ENCODE measurements at regions not wholly inside any gene's neighbourhood (a gene's known extent, or its start where the extent isn't known, plus 50 kb on each side); places are given as distances from the start of the nearest gene placed in this dataset.

DNA sequence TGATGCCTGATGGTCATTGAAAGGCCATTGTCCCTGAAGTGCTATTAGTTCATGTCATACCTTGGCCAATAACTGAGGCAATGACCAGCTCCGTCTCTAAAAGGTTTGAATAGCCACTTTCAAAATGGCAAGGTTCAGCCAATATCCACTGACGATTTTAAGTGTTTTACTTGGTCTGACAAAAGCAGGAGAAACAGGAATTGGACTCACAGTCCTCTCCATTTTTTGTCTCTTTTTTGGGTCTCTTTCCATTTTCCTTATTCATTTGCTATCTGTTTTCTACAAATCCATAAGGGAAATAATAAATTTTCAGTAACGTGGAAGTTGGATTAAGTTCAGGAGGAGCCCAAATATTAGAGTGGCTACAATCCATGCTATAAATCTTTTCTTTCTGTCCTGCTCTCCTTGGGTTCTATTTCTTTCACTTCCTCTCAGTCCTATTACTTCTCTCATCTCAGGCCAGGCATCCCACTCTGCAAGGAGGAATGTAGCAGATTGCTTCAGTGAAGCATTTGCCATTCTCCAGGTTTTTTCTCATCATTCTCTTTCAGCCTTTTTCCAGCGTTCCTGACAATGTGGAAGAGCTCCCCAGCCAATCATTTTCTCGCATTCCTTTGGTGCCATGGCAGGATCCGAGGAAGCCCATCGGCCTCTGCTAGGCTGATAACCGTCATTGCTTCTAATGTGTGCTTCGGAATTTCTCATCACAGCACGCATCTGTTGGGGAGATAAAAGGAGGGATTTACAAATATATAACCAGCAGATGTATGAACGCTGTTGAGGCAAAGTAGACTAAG, 414.5 kb downstream of the ADGRL2 start:
- TF ChIP-seq, protein P1, sequence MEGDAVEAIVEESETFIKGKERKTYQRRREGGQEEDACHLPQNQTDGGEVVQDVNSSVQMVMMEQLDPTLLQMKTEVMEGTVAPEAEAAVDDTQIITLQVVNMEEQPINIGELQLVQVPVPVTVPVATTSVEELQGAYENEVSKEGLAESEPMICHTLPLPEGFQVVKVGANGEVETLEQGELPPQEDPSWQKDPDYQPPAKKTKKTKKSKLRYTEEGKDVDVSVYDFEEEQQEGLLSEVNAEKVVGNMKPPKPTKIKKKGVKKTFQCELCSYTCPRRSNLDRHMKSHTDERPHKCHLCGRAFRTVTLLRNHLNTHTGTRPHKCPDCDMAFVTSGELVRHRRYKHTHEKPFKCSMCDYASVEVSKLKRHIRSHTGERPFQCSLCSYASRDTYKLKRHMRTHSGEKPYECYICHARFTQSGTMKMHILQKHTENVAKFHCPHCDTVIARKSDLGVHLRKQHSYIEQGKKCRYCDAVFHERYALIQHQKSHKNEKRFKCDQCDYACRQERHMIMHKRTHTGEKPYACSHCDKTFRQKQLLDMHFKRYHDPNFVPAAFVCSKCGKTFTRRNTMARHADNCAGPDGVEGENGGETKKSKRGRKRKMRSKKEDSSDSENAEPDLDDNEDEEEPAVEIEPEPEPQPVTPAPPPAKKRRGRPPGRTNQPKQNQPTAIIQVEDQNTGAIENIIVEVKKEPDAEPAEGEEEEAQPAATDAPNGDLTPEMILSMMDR (IDR thresholded peaks at IDR 0.05; ENCODE audit: low read depth, low read length): no peak
- TF ChIP-seq MAX (IDR thresholded peaks at IDR 0.05; ENCODE audit: low read depth, low read length): no peak
- no peak for TF ChIP-seq MYC (IDR thresholded peaks at IDR 0.05; ENCODE audit: low read depth, low read length)
- no peak for TF ChIP-seq POLR2A (IDR thresholded peaks at IDR 0.05; ENCODE audit: extremely low read depth, insufficient read length)
- no peak for DNase-seq (ENCODE audit: low read depth)
- no peak overlapping the region for H3K4me3 ChIP-seq (ENCODE audit: low read depth, low read length)

GRCh38 chr1:82214606-82215005, 413.9 kb downstream of the ADGRL2 start:
- TF ChIP-seq, protein P1 (IDR thresholded peaks at IDR 0.05; ENCODE audit: low read depth, low read length): no peak
- TF ChIP-seq POLR2A (IDR thresholded peaks at IDR 0.05; ENCODE audit: extremely low read depth, insufficient read length): no peak
- TF ChIP-seq MYC (IDR thresholded peaks at IDR 0.05; ENCODE audit: low read depth, low read length): no peak
- no peak for TF ChIP-seq MAX (IDR thresholded peaks at IDR 0.05; ENCODE audit: low read depth, low read length)
- no peak overlapping the region for H3K4me3 ChIP-seq (ENCODE audit: low read depth, low read length)
- no peak for DNase-seq (ENCODE audit: low read depth)

DNA sequence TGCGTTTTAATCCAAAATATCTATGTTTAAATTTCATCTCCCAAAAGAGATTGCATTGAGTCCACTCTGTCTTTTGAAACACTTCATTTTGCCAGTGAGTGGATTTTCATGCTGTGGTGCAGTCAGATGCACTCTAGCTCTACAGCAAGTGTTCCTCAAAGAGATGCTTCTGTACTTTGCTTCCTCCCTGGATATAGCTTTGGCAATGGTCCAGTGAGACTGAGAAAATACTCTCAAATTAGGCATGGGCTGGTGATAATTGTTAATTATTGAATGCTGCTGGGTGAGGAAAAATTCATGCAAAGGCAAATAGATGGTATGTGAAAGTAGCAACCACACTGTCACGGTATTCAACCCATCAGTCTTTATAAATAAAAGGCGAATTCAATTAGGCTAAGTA, 396.9 kb downstream of the ADGRL2 start:
- TF ChIP-seq MAX (IDR thresholded peaks at IDR 0.05; ENCODE audit: low read depth, low read length): no peak
- TF ChIP-seq MYC (IDR thresholded peaks at IDR 0.05; ENCODE audit: low read depth, low read length): no peak
- TF ChIP-seq, protein P1 (IDR thresholded peaks at IDR 0.05; ENCODE audit: low read depth, low read length): no peak
- TF ChIP-seq POLR2A (IDR thresholded peaks at IDR 0.05; ENCODE audit: extremely low read depth, insufficient read length): no peak
- no peak overlapping the region for H3K4me3 ChIP-seq (ENCODE audit: low read depth, low read length)
- DNase-seq (ENCODE audit: low read depth): no peak

DNA sequence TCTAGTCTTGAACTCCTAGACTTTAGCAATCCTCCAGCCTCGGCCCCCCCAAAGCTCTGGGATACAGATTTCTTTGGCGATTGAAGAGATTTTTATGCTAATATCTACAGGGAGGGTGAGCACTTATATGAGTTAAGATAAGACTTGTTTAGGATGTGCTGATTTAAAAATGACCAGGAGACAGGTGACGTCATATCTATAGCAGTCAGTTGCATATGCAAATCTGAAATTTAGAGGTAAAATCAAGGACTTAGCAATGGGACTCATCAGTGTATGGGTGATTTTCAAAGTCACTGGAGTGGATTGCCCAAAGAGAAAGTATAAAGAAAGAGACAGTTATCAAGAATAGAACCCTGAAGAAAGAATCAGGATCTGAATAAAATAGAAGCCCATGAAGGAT, 394.5 kb downstream of the ADGRL2 start:
- H3K4me3 ChIP-seq (ENCODE audit: low read depth, low read length): no peak overlapping the region
- DNase-seq (ENCODE audit: low read depth): no peak
- TF ChIP-seq, protein P1 (IDR thresholded peaks at IDR 0.05; ENCODE audit: low read depth, low read length): no peak
- TF ChIP-seq MAX (IDR thresholded peaks at IDR 0.05; ENCODE audit: low read depth, low read length): no peak
- TF ChIP-seq MYC (IDR thresholded peaks at IDR 0.05; ENCODE audit: low read depth, low read length): no peak
- TF ChIP-seq POLR2A (IDR thresholded peaks at IDR 0.05; ENCODE audit: extremely low read depth, insufficient read length): no peak

DNA sequence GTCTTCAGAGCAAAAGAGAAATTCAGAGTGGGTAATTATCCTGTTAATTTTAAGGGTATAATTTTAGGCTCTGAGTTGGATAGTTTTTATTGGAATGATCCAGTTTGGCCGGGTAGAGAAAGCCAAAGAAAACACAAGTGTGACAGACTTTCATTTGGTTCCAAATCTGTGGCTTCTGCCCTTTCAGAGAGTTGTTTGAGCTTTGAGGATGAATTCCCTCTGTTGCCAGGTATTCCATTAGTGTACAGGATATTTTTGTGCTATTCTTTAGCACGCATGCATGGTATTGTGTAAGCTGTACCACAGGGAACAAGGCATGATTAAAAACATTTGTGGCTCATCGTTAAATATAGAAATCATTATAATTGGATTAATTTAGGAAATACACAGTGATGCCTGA, 384.4 kb downstream of the ADGRL2 start:
- DNase-seq (ENCODE audit: low read depth): no peak
- TF ChIP-seq MAX (IDR thresholded peaks at IDR 0.05; ENCODE audit: low read depth, low read length): no peak
- no peak for TF ChIP-seq POLR2A (IDR thresholded peaks at IDR 0.05; ENCODE audit: extremely low read depth, insufficient read length)
- no peak for TF ChIP-seq MYC (IDR thresholded peaks at IDR 0.05; ENCODE audit: low read depth, low read length)
- TF ChIP-seq, protein P1 (IDR thresholded peaks at IDR 0.05; ENCODE audit: low read depth, low read length): no peak
- H3K4me3 ChIP-seq (ENCODE audit: low read depth, low read length): no peak overlapping the region

All from NB4 (cell line).